ENCODE measurements at regions not wholly inside any gene's neighbourhood (a gene's known extent, or its start where the extent isn't known, plus 50 kb on each side); places are given as distances from the start of the nearest gene placed in this dataset.

DNA sequence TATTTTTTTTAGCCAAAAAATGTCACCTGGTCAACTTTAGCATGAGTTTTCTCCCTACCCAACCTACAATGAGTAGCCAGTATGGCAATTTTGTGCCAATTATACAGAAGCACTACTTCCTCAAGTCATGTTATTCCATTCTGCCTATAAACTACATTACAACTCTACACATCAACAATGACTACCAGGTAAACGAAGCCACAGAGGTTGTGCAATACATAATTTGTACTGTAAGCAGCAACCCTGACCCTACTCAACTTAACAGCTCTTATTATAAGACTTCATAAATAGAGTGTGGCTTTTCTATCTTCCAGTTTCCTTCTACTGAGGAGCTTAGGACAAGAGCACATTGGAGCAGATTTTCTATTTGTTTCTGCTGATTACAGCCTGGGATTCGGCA lies 160.5 kb downstream of the HS3ST1 start:
- no peak for DNase-seq

DNA sequence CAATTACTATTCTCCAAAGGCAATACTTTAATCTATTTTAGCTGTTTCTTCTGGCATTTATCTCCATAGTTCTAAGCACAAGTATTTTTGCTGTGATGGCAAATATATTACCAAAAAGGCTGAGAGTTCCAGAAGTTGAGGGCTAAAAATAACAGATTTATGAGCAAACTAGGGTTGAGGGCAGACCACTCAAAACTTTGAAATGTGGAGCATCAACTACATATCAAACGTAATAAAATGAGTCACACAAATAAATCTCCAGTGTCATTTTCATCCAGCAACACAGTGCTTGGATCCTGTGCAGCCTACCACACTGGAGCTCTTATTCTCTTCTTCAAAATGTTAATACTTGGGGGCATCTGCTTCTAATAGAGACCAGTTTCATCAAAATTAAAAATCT lies 163.9 kb downstream of the HS3ST1 start:
- DNase-seq = no peak

- DNase-seq = no peak
These were observed 164.3 kb downstream of the HS3ST1 start for GRCh38 chr4:11264346-11264745.

DNA sequence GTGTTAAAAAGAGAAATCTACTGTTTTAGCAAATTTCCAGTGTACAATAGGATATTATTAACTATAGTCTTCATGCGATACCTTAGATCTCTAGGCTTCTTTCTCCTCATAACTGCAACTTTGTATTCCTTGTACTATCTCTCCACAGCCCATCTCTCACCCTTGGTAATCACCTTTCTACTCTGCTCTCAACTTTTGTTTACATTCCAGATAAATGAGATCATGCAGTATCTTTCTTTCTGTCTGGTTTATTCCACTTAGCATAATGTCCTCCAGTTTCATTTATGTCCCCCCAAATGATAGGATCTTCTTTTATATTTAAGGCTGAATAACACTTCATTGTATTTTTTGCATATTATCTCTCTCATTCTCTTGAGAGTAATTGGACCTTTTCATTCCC lies 165.5 kb downstream of the HS3ST1 start:
- DNase-seq = no peak

DNA sequence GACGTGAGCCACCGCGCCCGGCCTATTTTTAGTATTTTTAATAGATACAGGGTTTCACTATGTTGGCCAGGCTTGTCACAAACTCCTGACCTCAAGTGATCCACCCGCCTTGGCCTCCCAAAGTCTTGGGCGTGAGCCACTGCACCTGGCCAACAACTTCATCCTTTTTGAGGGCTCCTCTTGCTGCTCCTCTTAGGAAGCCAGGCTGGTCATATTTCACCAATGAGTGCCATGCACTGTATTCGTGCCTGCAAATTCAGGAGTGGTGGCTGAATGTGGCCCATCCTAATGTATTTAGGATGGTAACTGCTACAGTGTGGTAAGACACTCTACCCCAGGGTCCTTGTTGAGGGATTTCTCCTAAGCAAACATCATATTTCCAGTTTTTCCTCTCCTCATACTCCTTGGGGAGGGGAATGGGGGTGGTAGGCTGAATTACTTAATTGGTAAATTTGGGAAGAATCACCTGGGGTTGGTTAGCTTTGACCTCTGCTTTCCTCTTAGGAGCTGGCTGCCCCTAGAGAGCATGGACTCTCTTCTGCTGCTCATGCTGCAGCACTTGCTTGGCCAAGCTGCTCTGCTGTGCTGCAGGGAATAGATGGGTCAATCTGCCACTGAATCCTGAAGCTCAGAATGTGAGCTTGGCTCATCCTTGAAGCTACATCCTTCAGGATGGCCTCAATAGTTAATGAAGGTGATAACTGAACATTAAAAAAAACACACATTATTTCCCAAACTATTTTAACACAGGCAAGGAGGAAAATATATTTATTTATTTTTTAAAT lies 167.4 kb downstream of the HS3ST1 start:
- DNase-seq = no peak

- DNase-seq = no peak
These were observed 168.9 kb downstream of the HS3ST1 start for GRCh38 chr4:11259837-11260236.

DNA sequence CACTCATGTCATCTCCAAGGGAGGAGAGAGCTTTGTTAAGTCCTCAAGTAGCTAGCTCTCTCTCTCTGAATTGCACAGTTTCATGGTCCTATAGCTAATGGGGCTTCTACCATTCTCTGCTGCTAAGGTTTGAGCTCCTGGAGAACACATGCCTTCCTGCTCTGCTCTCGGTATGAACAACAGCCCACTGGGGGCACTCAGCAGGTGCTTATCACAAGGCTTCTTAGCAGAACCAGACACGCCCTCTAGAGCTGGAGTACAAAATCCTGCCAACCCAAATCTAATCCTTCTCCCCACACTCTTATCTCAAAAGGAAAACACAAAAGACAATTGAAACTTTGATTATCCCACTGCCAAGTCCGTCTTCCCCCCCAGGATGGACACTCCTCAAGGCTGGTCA lies 176.5 kb downstream of the HS3ST1 start:
- DNase-seq = no peak

DNA sequence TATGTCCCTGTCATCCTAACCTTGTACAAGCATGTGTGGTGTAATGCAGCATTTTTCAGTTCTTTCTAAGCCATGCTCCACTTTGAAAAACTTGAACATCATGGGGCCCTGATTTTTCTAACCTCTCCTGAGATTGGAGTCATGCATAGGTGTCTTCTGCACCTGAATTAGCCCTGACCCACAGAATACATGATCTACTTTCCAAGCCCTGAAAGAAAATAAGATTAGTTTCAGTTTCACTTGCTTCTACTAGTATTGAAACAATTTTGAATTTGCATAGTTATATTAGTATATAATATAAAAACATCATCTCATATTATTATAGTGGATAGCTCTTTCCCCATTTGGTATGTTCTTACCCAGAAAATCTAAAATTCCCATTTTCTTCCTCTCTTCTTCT lies 178.2 kb downstream of the HS3ST1 start:
- no peak for DNase-seq

DNA sequence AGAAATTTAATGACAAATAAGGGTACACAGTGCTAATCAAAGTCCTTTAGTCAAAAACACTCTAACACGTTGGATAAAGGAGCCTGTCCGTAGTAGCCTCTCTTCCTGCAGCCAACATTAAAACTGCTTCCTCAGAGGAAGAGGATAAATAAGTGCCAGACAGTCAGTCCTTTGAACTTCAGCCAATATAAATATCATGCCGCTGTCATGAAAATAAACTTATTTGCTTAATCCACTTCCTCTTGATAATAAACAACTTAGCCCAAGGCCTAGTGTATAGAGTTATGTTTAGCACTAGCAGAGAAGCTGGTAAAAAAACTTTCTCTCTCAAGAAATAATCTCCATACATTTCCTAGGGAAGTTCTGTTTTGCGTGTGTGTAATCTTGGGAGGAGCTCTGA lies 196.7 kb downstream of the HS3ST1 start:
- DNase-seq = no peak

- no peak for DNase-seq
These were observed 197.8 kb downstream of the HS3ST1 start for GRCh38 chr4:11230866-11231265.

- no peak for DNase-seq
These were observed 200.2 kb downstream of the HS3ST1 start for GRCh38 chr4:11228530-11228929.

GRCh38 chr4:11223311-11223710 lies 205.4 kb downstream of the HS3ST1 start:
- no peak for DNase-seq

GRCh38 chr4:11218692-11219091 lies 210.0 kb downstream of the HS3ST1 start:
- DNase-seq = no peak

- no peak for DNase-seq
These were observed 212.2 kb downstream of the HS3ST1 start for GRCh38 chr4:11216520-11216919.

GRCh38 chr4:11214281-11214680 lies 214.4 kb downstream of the HS3ST1 start:
- no peak for DNase-seq

GRCh38 chr4:11209826-11210225 lies 218.9 kb downstream of the HS3ST1 start:
- DNase-seq = no peak

GRCh38 chr4:11201256-11201655 lies 227.4 kb downstream of the HS3ST1 start:
- no peak for DNase-seq

GRCh38 chr4:11198516-11199305 lies 230.0 kb downstream of the HS3ST1 start:
- no peak for DNase-seq

DNA sequence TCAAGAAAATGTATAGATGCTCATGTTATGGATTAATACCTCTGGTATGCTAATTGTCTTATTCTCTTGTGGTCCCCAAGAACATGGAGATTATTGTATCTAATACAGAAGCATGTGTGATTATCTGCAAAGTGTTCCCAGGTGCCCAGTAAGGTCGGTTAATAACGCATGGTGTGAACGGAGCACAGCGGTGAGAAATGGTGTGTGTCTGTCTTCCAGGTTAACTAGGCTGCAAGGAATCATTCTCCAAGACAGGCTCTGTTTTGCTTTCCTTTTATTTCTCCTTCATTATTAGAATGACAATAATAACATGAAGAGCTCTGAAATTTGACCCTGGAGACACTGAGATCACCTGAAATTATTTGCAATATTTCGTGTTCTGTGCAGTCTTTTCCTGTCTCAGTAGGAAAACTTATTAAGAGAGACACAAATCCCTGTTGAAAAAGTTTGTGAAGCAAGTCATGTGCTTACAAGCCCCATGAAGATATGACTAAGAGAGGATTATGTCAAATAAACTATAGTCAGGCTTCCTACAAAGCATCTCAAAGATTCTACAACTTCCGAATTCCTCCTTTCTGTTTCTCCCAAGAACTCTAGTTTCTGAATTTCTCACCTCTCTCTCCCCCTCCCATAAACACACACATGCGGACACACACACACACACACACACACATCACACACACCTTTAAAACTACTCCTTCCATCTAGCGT lies 230.9 kb downstream of the HS3ST1 start:
- no peak for DNase-seq

DNA sequence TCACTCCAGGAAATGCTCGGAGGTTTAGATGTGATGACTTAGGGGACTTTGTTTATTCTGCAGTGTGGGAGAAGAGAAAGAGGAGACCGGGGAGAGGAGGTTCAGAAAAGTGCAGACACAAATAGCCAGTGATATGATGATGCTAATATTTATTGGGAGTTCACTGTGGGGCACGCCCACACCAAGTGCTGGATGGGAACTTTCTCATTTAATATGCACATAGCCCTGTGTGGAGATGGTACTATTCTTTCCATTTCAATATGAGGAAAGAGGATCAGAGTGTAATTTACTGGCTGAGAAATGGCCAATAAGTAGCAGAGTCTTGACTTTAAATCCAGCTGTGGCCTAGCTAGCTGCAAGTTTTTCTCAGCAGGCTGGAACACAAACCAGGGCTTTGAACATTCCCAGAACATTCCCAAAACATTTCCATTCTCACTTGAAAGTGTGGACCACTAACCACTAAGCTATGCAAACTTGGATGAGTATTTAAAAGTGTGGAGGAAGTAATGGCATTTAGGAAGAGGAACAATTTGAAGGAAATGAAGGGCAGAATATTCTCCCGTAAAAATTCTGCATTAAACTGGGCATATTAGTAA lies 231.7 kb downstream of the HS3ST1 start:
- no peak for DNase-seq

GRCh38 chr4:11194431-11194830 lies 234.3 kb downstream of the HS3ST1 start:
- DNase-seq = no peak

- DNase-seq = no peak
These were observed 238.9 kb downstream of the HS3ST1 start for GRCh38 chr4:11189756-11190155.

Data from hypothalamus (tissue), 51 donors.